ENCODE measurements at regions not wholly inside any gene's neighbourhood (a gene's known extent, or its start where the extent isn't known, plus 50 kb on each side); places are given as distances from the start of the nearest gene placed in this dataset.

DNA sequence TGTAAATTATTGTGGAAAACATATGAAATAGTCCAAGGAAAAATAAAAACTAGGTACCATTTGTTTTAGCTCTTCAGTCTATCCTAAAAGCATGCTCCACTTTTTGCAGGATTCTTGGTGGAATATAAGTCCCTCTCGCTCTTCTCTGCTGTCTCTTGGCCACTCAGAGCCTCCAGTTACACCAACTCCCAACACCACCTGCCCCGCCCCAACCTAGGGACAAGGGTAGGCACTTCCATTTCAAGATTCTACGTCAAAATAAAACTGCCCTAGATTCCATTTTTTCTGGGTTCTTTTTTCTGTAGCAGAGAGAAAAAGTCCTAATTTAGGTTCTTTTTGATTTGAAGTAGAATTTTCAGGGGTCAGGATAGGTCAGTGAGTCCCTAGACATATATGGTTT lies 1036.2 kb upstream of the POU3F3 start:
- TF ChIP-seq, protein P1, sequence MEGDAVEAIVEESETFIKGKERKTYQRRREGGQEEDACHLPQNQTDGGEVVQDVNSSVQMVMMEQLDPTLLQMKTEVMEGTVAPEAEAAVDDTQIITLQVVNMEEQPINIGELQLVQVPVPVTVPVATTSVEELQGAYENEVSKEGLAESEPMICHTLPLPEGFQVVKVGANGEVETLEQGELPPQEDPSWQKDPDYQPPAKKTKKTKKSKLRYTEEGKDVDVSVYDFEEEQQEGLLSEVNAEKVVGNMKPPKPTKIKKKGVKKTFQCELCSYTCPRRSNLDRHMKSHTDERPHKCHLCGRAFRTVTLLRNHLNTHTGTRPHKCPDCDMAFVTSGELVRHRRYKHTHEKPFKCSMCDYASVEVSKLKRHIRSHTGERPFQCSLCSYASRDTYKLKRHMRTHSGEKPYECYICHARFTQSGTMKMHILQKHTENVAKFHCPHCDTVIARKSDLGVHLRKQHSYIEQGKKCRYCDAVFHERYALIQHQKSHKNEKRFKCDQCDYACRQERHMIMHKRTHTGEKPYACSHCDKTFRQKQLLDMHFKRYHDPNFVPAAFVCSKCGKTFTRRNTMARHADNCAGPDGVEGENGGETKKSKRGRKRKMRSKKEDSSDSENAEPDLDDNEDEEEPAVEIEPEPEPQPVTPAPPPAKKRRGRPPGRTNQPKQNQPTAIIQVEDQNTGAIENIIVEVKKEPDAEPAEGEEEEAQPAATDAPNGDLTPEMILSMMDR (IDR thresholded peaks at IDR 0.05; ENCODE audit: poor library complexity, severe bottlenecking): no peak
- TF ChIP-seq RAD21 (conservative IDR thresholded peaks at IDR 0.05) (no peak), EZH2 (IDR thresholded peaks at IDR 0.05; ENCODE audit: borderline replicate concordance, insufficient read depth, low read length, poor library complexity, severe bottlenecking) (no peak), POLR2AphosphoS5 (IDR thresholded peaks at IDR 0.05) (no peak), EP300 (conservative IDR thresholded peaks at IDR 0.05; ENCODE audit: poor library complexity, severe bottlenecking) (no peak), TAF1 (IDR thresholded peaks at IDR 0.05; ENCODE audit: low read depth) (no peak), MXI1 (conservative IDR thresholded peaks at IDR 0.05; ENCODE audit: poor library complexity, severe bottlenecking) (no peak)
